ENCODE measurements at regions not wholly inside any gene's neighbourhood (a gene's known extent, or its start where the extent isn't known, plus 50 kb on each side); places are given as distances from the start of the nearest gene placed in this dataset.

- TF ChIP-seq CEBPB (IDR thresholded peaks at IDR 0.05) (no peak), TEAD4 (IDR thresholded peaks at IDR 0.05) (no peak), ZBTB7A (IDR thresholded peaks at IDR 0.05; ENCODE audit: low read depth) (no peak), TCF12 (IDR thresholded peaks at IDR 0.05; ENCODE audit: low read depth) (no peak), MAX (IDR thresholded peaks at IDR 0.05) (no peak), NFIC (IDR thresholded peaks at IDR 0.05) (no peak), EGR1 (IDR thresholded peaks at IDR 0.05) (no peak), REST (IDR thresholded peaks at IDR 0.05; ENCODE audit: low read depth) (no peak), CREB1 (IDR thresholded peaks at IDR 0.05; ENCODE audit: low read depth) (no peak), YY1 (IDR thresholded peaks at IDR 0.05; ENCODE audit: low read depth) (no peak), TAF1 (IDR thresholded peaks at IDR 0.05; ENCODE audit: low read depth) (no peak), EP300 (IDR thresholded peaks at IDR 0.05; ENCODE audit: borderline replicate concordance) (no peak), RAD21 (IDR thresholded peaks at IDR 0.05; ENCODE audit: low read depth) (no peak), FOXM1 (IDR thresholded peaks at IDR 0.05; ENCODE audit: borderline replicate concordance, low read depth) (no peak), USF1 (IDR thresholded peaks at IDR 0.05) (no peak)
Observed at GRCh38 chr3:67064105-67064504, 66.0 kb downstream of the KBTBD8 start.

- TF ChIP-seq REST (IDR thresholded peaks at IDR 0.05; ENCODE audit: low read depth) (no peak), MAX (IDR thresholded peaks at IDR 0.05) (no peak), NFIC (IDR thresholded peaks at IDR 0.05) (no peak), TEAD4 (IDR thresholded peaks at IDR 0.05) (no peak), YY1 (IDR thresholded peaks at IDR 0.05; ENCODE audit: low read depth) (no peak), CEBPB (IDR thresholded peaks at IDR 0.05) (no peak), FOXM1 (IDR thresholded peaks at IDR 0.05; ENCODE audit: borderline replicate concordance, low read depth) (no peak), RAD21 (IDR thresholded peaks at IDR 0.05; ENCODE audit: low read depth) (no peak), TAF1 (IDR thresholded peaks at IDR 0.05; ENCODE audit: low read depth) (no peak), USF1 (IDR thresholded peaks at IDR 0.05) (no peak), ZBTB7A (IDR thresholded peaks at IDR 0.05; ENCODE audit: low read depth) (no peak), EP300 (IDR thresholded peaks at IDR 0.05; ENCODE audit: borderline replicate concordance) (no peak), EGR1 (IDR thresholded peaks at IDR 0.05) (no peak), CREB1 (IDR thresholded peaks at IDR 0.05; ENCODE audit: low read depth) (no peak), TCF12 (IDR thresholded peaks at IDR 0.05; ENCODE audit: low read depth) (no peak)
Observed at GRCh38 chr3:67067251-67067650, 69.1 kb downstream of the KBTBD8 start.

- no peak for TF ChIP-seq USF1 (IDR thresholded peaks at IDR 0.05)
- TF ChIP-seq NFIC (IDR thresholded peaks at IDR 0.05) = no peak
- TF ChIP-seq REST (IDR thresholded peaks at IDR 0.05; ENCODE audit: low read depth) = no peak
- TF ChIP-seq ZBTB7A (IDR thresholded peaks at IDR 0.05; ENCODE audit: low read depth) = no peak
- TF ChIP-seq CEBPB (IDR thresholded peaks at IDR 0.05) = no peak
- TF ChIP-seq EP300 (IDR thresholded peaks at IDR 0.05; ENCODE audit: borderline replicate concordance) = no peak
- no peak for TF ChIP-seq FOXM1 (IDR thresholded peaks at IDR 0.05; ENCODE audit: borderline replicate concordance, low read depth)
- no peak for TF ChIP-seq YY1 (IDR thresholded peaks at IDR 0.05; ENCODE audit: low read depth)
- TF ChIP-seq MAX (IDR thresholded peaks at IDR 0.05) = no peak
- TF ChIP-seq TAF1 (IDR thresholded peaks at IDR 0.05; ENCODE audit: low read depth) = no peak
Observed at GRCh38 chr3:67073812-67074211, 75.7 kb downstream of the KBTBD8 start.

GRCh38 chr3:67075295-67075694 lies 77.2 kb downstream of the KBTBD8 start:
- TF ChIP-seq TCF12 (IDR thresholded peaks at IDR 0.05; ENCODE audit: low read depth) (no peak), USF1 (IDR thresholded peaks at IDR 0.05) (no peak), REST (IDR thresholded peaks at IDR 0.05; ENCODE audit: low read depth) (no peak), TEAD4 (IDR thresholded peaks at IDR 0.05) (no peak), TAF1 (IDR thresholded peaks at IDR 0.05; ENCODE audit: low read depth) (no peak), EGR1 (IDR thresholded peaks at IDR 0.05) (no peak), YY1 (IDR thresholded peaks at IDR 0.05; ENCODE audit: low read depth) (no peak), CEBPB (IDR thresholded peaks at IDR 0.05) (no peak), ZBTB7A (IDR thresholded peaks at IDR 0.05; ENCODE audit: low read depth) (no peak), EP300 (IDR thresholded peaks at IDR 0.05; ENCODE audit: borderline replicate concordance) (no peak), FOXM1 (IDR thresholded peaks at IDR 0.05; ENCODE audit: borderline replicate concordance, low read depth) (no peak), MAX (IDR thresholded peaks at IDR 0.05) (no peak), RAD21 (IDR thresholded peaks at IDR 0.05; ENCODE audit: low read depth) (no peak), CREB1 (IDR thresholded peaks at IDR 0.05; ENCODE audit: low read depth) (no peak), NFIC (IDR thresholded peaks at IDR 0.05) (no peak)

Measured in Ishikawa (cell line).